Stimulated activated CD4-positive, alpha-beta T cell treated with anti-CD3 and anti-CD28 coated beads, TNF-alpha, amount 100 ng/mL, for 24 hours (primary cell): ENCODE measurements at regions not wholly inside any gene's neighbourhood (a gene's known extent, or its start where the extent isn't known, plus 50 kb on each side); places are given as distances from the start of the nearest gene placed in this dataset.

ENCODE experiments used
- DNase-seq, 3 experiments: peaks; one replicate each; pipeline ENCODE4 v3.0.0-alpha.2; 2020; ENCODE audit warnings: low read depth in 3 of 3

DNA sequence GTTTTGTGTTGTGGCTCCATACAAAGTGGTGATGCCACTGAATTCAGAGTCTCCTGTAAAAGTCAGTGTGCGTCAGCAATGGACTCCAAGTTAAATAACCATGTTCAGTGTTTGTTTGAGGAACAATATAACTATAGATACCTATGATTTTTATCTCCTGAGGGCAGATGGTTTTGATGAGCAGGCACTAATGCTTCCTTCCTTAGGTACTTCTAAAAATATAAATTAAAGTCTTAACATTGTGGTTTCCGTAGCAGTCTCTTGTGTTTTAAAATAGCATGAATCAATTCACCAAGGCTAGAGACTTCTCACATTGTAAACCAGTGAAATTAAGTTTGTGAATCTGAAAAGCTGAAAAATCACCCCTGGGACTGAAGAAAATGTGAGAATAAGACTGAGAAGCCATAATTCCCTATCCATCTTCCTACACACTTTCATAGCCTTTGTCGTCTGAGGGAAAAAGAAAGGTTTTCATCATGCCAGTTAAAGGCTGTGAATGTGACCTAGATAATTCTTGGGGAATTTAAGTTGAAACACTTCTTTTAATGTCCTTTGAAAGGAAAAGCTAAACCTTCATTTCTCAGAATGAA lies 1502.9 kb downstream of the CDH11 start:
- DNase-seq = no peak

DNA sequence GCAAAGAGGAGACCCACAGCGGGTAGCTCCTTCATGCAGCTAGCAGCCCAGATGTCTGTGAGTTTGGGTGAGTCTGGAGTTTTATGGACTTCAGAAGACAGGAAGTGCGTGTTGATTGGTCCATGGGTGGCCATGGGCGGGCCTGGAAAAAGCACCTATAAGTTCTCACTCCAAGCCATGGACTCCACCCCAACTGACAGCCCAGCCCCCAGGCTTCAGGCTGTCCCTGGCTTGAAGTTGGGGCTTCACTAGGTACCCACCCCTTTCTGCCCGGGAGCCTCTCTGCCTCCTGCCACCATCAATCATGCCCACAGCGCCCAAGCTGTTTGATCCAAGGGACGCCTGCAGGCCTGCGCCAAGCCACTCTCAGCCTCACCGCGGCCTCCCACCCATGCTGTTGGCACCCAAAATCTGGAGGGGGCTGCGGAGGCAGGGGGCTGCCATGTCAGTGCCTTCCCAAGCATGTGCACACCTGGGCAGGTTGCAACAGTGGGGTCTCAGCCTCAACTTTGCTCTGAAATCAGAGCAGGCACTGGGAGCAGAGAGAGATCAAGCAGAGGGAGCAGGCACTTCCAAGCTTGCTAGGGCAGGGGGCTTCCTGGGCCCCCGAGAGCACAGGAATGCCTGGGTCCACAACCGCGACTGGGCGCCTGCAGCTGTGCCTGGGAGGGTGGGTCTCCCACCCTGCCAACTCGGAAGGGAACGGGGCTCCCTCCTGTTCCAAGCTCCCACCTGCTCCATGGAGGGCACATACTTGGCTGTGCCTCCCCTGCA lies 1503.7 kb downstream of the CDH11 start:
- no peak for DNase-seq

DNA sequence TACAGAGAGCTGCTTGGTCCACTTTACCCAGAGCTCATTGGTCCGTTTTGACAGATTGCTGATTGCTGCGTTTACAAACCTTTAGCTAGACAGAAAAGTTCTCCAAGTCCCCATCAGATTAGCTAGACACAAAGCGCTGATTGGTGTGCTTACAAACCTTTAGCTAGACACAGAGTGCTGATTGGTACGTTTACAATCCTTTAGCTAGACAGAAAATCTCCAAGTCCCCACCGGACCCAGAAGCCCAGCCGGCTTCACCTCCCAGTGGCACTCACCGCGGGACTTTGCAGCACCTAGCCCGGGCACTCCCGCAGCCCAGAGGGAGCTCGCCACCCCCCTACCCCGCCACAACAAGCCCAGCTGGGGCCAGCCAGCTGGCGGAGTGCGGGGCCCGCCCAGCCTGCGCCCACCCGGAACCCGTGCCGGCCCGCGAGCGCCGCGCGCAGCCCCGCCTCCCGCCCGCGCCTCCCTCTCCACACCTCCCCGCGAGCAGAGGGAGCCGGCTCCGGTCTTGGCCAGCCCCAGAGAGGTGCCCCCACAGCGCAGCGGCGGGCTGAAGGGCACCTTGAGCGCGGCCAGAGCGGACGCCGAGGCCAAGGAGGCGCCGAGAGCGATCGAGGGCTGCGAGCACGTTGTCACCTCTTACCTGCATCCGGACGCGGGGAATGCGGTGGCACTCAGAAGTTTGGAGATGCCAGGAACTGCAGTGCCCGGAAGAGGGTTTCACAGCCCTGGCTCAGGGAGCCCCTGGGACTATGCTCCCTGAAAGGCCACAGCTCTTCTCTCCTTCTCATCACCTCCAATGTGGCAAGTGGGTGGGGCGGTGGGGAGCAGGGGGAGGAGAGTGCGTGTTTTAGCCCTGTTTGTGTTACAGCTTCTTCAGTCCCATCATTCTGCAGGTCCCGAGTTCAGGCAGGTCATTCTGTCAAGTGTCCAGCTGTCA lies 1504.5 kb downstream of the CDH11 start:
- no peak for DNase-seq

DNA sequence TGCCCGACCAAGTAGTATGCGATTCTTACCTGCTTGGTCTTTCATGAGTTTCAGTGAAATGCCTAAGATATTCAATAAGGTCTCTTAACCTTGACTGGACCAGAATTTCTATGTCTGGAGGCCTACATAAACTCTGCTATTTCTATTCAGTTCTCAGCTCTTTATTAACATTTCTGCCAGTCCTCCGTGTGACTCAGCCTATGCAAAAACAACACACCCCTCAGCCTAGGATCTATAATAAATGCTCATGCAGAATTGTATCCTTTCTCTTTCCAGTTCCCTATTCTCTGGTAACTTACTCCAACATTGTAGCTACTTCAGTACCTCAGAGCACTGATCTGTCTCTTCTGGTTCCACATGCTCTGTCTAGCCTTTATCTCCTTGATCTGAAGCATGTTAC lies 1507.4 kb downstream of the CDH11 start:
- no peak for DNase-seq

DNA sequence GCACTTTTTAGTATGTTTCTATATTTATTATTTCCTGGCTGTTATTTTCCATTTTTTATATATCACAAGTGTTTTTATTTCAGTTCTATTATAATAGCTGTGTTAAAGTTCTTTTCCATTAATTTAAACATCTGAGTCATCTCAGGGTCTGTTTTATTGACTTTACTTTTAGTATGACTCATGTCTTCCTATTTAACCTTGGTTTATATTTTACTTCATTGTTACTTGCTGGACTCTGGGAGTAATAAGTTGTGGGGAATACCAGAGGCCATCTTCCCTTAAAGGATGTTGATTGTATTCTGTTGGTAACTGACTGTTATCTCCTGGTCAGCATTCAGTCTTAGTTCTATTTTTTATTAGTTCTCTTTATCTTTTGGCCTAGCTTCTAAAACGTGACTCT lies 1508.2 kb downstream of the CDH11 start:
- no peak for DNase-seq

DNA sequence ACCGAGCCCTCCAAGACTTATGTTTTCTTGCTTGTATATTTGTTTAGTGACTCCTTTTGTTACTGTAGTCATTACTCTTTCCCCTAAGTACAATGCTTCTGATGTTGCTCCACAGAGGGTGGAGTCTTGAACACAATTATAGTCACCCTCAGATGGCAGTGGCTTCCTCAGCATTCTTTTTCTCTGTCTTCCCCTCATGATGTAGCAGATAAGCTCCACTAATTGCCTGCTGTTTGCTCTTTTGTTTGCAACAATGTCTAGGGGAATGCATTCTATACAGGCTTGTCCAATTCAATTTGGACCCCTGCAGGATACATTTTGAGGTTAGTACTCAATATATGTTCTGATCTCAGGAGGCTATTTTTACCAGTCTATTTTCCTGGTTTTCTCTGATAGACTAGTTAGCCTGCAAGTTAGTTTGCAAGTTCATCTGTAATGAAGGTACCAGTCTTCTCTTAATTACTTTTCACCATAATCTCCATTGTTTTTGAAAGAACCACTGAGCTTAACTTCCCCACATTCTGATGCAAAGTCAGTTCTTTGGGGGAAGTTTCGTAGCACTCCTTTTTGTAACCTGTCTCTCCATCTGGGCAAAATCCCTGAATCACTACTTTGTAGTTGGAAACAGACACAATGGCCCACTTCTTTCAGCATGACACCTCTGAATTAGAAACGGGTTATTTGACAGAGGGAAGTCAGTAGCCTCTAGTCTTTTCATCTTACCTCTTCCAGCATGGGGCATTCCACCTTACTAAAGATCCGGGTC lies 1509.2 kb downstream of the CDH11 start:
- DNase-seq = no peak

DNA sequence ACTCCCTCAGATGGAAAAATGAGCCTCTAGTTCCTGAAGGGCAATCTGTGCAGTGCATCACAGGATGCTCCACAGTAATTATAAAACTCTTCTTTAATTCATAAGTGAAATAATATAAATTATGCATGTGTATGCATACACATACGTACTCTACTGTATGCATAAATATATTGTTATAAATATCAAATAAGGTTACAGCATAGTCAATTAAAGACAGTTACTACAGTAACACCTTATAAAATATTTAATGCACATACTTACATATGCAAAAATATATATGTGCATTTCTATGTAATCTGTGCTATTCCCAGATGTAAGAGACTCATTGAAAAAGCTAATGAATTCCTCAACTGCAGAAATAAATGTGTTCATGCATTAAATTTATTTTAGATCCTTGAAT lies 1515.1 kb downstream of the CDH11 start:
- no peak for DNase-seq

DNA sequence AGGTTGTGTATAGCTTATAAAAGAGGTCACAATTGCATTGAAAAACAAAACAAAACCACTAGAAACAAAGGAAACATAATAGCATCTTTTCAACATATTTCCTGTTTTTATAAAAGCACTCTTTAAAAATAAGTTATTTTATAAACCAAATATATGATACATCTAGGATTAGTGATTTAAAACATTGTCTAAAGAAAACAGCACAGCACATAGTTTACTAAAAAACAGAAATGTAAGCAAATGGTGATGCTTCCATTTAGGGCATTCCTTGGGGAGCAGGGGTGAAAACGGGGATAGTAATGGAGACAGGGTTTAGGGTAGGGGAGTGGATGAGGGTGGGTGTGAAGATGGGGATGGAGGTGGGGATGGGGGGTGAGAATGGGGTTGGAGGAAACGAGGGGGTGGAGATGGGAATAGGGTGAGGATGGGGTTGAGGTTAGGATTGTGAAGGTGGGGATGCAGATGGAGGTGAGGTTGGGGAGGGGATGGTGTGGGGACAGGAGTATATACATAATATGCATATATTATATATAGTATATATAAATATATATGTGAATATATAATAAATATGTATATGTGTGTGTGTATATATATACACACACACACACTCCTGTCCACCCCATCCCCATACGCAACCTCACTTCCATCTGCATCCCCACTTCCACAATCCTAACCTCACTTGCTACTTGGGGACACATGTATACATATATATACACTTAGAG lies 1519.5 kb downstream of the CDH11 start:
- DNase-seq = no peak

DNA sequence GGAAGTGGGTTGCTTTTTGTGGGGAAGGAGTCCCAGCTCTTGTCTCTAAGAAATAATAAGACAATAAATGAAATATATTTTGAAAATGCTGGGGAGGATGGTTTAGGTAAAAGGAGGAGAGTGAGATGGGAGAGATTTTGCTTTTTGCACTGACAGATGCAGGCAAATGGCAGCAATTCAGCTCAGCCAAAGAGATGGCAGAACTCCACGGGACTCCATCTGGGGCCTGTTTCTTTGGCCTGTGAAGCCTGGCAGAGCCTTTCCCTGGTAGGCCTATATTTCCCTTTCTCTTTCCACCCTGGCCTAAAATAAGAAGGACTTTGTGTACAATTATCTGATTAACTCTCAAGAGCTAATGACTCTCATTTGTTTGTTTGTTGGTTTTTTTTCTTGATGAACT lies 1525.1 kb downstream of the CDH11 start:
- no peak for DNase-seq

DNA sequence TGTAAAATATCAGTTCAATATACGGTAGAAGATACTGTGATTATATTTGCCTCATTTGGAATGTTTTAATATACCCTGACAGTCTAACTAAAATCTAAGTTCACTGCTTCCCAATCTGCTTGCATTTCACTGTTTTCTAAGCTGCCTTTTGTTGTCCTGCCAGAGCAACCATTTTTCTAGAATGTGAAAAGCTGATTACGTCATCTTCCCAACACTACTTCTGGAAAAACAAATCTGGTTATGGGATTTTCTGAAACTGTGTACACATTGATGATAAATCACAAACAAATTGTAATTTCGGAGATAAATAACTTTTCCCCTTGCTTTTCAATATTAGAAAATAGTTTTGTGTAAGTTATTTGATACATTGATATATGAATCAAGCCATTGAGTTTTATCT lies 1529.0 kb downstream of the CDH11 start:
- no peak for DNase-seq

DNA sequence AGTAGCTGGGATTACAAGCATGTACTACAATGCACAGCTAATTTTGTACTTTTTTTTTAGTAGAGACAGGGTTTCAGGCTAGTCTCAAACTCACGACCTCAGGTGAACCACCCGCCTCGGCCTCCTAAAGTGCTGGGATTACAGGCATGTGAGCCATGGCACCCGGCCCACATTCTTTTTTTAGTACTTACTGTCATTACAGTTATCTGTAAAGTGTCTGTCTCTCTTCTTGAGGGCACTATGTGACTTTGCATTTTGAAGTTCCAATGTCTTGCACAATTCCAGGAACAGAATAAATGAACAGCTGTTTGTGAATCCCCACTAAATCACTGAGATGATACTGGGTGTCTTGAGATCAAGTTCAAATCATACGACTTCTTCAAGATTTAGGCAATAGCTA lies 1540.3 kb downstream of the CDH11 start:
- no peak for DNase-seq

DNA sequence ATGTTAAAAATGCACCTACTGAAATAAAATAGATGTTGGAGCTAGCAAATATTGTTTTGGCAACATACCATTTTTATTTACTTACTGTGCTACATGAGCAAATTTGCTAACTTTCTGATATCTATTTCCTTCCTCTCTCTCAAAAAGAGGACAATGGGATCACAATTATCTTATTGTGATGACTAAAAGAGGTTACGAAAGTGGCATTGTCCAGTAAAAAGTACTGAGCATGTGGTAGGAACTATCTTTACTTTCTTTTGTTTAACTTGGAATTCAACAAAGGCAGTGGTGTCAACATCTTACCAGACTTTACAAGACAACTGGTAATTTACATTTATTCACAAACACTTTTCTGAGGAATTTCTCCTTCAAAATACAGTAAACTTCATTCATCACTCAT lies 1542.6 kb upstream of the CDH8 start:
- no peak for DNase-seq

DNA sequence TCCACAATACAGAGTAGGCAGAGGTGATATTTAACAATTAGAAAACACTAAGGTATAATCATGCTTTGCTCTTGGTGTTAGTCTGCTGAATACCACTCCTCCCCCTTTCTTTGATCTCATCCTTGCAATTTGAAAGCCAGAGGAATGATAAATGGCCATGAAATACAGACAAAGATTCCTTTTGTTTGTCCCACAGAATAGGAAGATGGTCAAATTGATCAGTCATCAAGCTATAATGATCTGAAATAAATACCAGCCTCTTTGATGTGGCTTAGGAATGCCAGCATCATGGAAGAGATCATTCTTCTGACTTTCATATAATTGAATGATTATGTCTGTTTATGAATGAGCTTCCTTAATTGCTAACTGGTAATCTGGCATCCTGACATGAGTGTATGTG lies 1541.7 kb upstream of the CDH8 start:
- no peak for DNase-seq

DNA sequence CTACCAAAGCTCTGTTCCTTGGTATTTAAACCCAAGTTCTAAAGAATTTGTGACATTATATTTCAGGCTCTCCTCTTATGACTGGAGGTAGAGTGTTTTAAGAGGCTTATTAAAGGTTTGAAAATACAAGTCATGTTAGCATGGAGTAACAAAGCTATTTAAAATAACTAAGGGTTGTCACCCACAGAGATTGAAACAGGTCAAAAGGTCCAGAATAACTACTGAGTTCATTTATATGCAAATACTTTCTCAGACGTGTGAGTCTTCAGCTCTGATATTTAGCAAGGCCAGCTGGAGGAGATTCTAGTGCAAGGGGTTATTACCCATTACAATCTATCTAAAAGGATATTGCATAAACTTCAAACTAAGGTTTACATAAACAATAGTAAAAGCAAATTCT lies 1538.8 kb upstream of the CDH8 start:
- no peak for DNase-seq

DNA sequence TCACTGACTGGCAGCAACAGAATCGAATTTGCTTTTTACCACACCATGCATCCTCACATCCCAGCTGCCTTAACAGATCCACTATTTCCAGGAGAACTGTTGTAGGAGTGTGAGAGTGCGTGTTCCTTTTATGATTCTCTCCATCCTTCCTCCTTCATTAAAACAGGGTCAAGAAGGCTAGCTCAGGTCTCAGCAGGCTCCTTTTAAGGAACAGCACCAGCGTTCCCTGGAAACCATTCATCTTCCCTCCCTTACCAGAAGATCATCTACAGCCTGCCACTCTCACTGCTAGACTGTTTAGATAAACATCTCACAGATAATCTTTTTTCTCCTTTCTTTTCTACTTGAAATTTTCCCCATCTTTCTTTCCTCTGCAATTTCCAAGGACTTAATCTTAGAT lies 1531.9 kb upstream of the CDH8 start:
- DNase-seq = no peak

DNA sequence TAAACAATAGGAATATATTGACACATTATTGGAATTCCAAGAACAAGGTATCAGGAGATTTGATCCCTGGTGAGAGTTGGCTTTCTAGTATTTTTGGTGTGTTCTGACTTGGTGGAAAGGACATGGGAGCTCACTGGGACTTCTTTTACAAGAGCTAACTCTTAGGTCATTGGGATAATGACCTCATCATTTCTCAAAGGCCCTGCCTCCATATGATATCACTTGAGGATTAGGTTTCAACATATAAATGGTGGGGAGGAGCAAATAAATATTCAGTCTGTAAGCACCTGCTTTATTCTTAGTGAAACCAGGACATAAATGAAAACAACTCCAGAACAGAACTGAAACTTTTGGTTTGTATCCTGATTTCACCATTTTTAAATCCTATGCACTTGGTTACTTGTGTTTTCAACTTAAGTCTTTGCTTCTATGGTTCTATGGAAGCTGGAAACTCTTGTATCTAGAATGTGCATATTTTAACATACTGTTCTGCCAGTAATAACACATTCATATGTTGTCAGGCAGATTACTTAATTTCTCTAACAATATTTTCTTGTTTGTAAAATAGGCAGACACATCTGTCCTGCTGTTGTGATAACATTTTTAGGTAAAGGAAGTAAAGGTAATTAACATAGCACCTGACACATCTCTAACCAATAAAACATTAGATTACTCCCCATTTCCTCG lies 1527.7 kb upstream of the CDH8 start:
- DNase-seq = no peak

DNA sequence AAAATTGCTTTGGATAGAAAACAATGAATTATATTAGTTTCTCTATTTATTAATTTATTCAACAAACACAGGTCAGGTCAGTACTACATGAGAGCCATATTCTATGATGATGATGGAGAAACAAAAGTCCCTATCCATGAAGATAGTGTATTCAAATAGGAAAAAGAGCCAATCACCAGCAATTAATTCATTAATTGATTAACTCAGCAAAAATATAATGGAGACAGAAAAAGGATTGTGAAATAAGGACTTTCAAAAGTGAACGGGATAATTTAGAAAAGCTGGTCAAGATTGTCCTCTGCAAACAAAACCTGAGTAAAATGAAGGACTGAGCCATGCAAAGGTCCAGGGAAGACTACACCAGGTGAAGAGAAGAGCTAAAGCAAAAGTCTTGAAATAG lies 1517.7 kb upstream of the CDH8 start:
- DNase-seq = no peak

DNA sequence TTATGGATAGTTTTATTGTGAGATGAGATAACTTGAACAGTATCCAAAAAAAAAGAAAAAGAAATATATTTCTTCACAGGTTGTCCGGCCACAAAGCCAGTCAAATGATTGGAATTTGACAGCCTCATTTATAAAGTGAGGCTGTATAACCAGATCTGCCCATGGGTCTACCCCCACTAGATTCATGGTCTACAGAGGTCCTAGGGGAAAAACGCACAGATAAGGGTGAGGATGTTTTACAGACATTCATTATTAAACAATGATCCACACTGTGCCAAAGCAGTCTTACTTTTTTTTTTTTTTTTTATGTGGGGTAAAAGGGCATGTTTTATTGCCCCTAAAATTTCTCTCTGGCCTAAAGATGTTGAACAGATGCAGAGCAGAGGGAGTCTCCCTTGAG lies 1503.0 kb upstream of the CDH8 start:
- no peak for DNase-seq

DNA sequence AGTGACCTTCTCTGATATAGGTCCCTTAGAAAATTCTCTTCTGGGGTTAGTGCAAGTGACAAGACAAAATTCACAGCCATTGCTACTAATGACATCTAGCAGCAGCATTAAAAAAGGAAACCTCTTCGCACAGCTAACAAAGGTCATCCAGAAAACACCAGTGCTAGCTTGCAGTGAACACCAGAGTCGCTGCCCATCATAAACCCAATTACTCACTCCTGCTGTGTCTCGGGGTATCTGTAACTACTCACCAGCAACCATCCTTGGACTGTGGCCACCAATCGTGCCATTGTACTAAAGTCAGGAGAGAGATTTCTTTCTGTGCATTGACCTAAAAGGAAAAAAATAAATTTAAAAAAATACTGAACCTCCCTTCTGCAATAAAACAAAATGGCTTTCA lies 1494.7 kb upstream of the CDH8 start:
- DNase-seq = no peak

DNA sequence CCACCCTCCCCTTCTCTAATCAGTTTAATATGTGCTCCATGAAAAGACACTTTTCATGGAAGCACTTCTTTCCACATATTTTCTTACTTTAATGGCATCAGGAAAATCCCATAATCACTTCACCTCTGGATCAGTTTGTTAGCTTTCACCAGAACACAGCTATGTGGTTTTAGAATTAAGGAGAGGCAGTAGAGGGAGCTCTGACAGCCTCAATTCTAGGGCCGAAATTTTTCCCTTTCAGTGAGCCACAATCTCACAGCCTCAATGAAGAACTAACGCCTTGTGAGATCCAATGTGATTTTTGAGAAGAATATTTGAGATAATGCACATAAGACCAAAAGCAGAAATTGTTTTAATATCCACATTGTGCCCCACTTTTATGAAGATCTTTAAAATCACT lies 1494.0 kb upstream of the CDH8 start:
- no peak for DNase-seq

DNA sequence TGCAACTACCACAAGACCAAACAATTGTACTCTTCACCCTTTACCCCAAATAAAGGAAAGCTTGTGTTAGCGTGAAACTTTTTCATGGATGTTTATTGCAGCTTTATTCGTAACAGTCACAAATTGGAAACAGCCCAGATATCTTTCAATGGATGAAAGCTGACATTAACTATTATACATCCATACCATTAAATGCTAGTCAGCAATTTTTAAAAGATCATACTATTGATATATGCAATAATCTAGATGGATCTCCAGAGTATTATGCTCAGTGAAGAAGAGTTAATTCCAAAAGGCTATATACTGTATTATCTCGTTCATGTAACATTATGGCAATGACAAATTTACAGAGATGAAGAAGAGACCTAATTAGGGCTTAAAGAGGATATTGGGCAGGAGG lies 1491.2 kb upstream of the CDH8 start:
- no peak for DNase-seq
